Brain pericyte (primary cell): ENCODE measurements at regions not wholly inside any gene's neighbourhood (a gene's known extent, or its start where the extent isn't known, plus 50 kb on each side); places are given as distances from the start of the nearest gene placed in this dataset.

Experiments
- DNase-seq: peaks from one replicate; pipeline ENCODE4 v3.0.0-alpha.2; 2012; ENCODE audit warnings: low read depth, low spot score

DNA sequence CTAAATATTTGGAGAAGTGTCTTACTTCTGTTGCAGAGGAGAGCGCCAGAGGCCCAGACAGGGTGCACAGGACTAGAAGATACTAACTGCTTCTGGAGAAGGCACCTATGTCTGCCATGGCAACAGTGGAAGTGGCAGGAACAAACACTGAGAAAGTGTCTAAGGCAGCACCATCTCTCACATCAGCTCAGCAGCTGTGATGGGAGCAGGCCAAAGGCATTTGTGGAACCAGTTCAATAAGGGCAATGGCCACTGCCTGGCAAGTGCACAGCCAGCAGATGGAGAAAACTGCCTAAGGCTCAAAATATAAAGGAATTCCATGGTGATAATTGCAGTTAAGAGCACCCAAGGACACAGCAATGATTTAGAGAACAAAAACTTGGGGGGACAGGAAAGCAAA lies 563.0 kb upstream of the CCDC54 start:
- no peak for DNase-seq

DNA sequence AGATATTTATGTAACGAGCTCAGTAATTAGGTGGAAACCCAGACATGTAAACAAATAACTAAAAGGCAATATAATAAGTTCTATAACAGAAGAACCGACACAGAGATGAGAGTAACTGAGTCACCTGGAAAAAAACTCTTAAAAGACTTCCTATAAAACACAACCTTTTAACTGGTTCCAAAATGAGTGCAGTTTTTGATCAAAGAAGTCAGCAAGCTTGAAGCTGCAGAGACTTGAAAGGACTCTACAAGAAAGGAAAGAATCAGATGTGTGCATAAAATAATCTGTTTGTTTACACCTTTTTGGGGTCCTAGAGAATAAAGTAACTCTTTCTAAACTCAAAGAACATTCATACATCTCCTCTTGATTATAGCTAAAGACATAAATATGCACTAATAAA lies 560.4 kb upstream of the CCDC54 start:
- DNase-seq: no peak

GRCh38 chr3:106817706-106818105 lies 559.5 kb upstream of the CCDC54 start:
- DNase-seq: no peak

GRCh38 chr3:106819440-106819839 lies 557.8 kb upstream of the CCDC54 start:
- DNase-seq: no peak

GRCh38 chr3:106820726-106821362 lies 556.4 kb upstream of the CCDC54 start:
- DNase-seq: no peak

DNA sequence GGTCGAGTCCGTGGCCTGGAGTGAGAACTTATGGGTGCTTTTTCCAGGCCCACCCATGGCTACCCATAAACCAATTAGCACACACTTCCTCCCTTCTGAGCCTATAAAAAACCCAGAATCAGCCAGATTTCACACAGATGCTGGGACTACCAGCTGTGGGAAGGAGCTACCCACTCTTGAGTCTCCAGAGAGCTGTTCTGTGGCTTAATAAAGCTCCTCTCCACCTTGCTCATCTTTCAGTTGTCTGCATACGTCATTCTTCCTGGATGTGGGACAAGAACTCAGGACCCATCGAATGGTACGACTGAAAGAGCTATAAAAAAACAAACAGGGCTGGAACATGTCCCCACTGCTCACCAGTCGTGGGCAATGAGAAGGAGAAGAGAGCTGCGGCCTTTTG lies 555.4 kb upstream of the CCDC54 start:
- DNase-seq: no peak

- DNase-seq: no peak
Observed at GRCh38 chr3:106822204-106822603, 555.0 kb upstream of the CCDC54 start.

GRCh38 chr3:106823701-106824100 lies 553.5 kb upstream of the CCDC54 start:
- DNase-seq: no peak

DNA sequence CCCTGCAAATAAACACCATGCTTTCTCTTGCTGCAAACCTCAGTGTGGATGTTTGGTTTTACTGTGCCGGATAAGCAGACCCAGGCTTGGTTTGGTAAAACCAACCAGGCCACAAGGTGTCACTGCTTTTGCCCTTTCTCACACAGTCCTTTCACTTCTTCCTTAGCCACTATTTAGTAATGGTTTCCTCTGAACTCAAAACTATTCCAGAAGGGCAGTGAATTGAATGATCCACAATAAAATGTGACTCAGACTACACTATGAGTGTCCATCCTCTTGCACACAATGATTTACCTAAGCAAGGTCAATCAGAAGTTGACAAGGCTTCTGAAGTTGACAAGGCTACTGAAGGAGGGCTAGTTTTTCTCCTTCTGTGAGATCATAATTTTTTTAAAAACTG lies 552.4 kb upstream of the CCDC54 start:
- no peak for DNase-seq

DNA sequence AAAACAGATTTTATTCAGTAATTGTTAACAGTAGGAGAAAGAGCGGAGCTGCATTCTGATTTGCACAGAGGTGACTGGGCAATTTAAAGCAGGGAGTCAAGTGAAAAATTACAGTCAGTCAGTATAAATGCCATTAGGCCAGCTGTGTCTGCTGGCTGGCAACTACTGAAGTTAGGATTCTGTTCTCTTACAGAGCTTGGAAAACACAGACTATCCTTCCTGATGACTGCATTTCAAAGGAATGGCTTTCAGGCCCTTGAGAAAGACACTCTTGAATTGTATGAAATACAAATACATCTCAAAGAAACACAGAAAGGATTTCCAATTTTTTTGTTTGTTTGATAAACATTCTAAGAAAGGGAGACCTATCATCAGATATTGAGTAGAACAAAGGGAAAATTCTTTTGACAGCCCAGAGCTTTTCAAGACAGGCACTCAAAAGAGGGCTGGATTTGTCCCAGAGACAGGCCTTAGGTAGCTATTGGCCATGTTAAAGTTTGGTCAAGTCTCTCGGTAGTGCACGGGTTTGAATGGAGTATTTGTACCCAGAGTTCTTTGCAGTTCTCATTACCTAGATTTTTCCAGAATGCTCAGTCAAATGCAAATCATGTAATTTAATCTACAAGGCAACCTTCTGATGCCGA lies 551.2 kb upstream of the CCDC54 start:
- no peak for DNase-seq

DNA sequence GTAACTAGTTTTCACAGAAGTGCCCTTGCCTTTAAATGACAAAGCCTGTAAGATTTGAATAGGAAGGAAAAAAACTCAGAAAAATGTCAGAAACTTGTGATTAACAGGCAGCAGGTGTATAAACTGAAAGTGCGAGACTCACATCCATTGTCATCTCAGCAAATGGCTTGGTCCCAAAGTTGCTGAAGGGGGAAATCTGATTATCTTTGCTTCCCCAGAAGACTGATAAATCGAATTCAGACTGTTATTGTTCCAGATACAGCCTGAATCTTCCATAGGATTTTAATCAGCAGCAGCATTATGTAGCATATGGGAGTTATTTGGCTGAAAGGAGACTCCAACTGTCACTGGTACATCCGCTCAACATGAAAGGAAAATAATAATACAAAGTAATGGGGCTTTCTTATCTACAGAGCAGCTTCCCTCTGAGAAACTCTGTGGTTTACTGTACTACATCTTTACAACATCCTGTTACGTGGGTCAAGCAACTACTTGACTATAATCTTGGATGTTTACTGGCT lies 550.4 kb upstream of the CCDC54 start:
- no peak for DNase-seq

GRCh38 chr3:106827515-106828213 lies 549.6 kb upstream of the CCDC54 start:
- no peak for DNase-seq

DNA sequence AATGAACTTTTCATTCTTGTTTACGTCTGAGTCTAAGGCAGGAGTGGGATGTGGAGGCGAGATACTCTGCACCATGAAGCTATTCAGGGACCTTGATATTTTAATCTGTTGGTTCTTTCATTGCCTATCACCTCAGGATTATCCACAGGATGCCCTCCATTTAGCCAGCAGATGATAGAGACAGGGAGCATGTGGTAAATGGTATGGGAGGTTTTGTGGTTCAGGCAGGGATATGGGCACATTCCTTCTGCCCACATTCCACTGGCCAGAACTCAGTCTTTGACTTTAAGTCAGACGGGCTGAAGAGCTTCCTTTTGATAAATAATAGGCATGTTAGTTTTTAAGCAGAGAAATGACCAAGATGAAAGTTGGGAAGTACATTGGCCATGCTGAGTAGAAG lies 548.0 kb upstream of the CCDC54 start:
- no peak for DNase-seq

DNA sequence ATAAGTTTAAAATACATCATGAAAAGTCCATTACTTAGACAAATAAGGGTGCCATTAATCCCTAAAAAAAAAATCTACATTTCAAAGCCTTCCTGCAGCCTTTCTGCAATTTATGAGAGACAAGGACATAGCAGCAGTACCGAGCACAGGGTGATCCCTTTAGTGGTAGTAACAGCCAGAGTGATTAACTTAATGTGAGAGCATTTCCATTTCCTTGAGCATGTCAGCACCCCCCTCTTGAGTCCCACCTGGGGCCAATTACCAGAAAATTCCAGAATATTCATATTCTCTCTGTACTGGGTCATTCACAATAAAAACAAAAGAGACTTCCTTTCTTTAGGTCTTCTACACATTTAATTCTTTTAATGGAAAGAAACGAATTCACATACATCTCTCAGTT lies 546.9 kb upstream of the CCDC54 start:
- DNase-seq: no peak

GRCh38 chr3:106836906-106837305 lies 540.3 kb upstream of the CCDC54 start:
- DNase-seq: no peak

DNA sequence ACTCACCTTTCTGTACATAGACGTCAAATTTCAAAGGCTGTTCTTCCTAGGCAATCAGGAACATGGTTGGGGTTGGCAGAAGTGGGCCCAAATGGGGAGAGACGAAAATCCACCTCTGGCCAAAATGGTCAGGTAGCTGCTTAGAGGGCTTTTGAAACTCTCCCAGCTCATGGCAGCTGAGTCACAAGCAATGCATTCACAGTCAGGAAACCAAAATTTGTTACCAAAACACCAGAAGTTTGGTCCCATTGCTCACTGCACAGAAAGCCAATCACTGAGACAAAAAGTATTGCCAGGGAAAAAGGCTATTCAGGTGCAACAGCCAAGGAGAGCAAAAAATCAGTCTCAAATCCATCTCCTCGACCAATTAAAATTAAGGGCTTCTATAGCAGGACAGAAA lies 539.6 kb upstream of the CCDC54 start:
- DNase-seq: no peak

- no peak for DNase-seq
Observed at GRCh38 chr3:106839576-106840280, 537.5 kb upstream of the CCDC54 start.

GRCh38 chr3:106840319-106840718 lies 536.9 kb upstream of the CCDC54 start:
- DNase-seq: no peak

- DNase-seq: no peak
Observed at GRCh38 chr3:106842151-106842550, 535.1 kb upstream of the CCDC54 start.

GRCh38 chr3:106844638-106845037 lies 532.6 kb upstream of the CCDC54 start:
- DNase-seq: no peak

- DNase-seq: no peak
Observed at GRCh38 chr3:106848099-106848498, 529.1 kb upstream of the CCDC54 start.

DNA sequence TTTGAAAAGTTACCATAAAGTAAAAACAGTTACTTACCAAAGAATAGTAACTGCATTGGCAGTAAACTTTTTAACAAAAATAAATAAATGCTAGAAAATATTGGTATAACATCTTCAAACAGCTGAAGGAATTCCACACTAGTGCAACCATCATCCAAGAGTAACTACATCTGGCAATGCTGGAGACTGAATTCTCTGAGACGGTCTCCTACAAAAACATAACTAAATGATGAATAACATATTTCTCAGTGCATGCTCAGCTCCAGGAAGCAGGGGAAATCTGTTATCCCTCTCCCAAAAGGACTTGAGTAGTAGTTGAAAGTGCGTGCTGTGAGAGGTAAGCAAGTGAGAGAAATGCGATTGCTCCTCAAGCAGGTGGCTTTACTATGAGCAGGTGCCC lies 526.8 kb upstream of the CCDC54 start:
- peak; percentile 24 for DNase-seq
